Gastroesophageal sphincter (tissue), 4 donors: ENCODE measurements at regions not wholly inside any gene's neighbourhood (a gene's known extent, or its start where the extent isn't known, plus 50 kb on each side); places are given as distances from the start of the nearest gene placed in this dataset.

Source experiments
- ATAC-seq: fragments of 150-250 bp; one replicate; pipeline ENCODE4 v1.9.1; 2016; ENCODE audit warnings: mild to moderate bottlenecking, moderate library complexity
- H3K27ac ChIP-seq, 4 donors: fragments of 200-600 bp; sonication (generic) in 3 of 4; 1 replicate in 3 of 4; 2 replicates in 1 of 4; pipeline ENCODE4 v1.5.1; 2016 to 2019
- H3K27me3 ChIP-seq: fragments of 200-600 bp; sonication (generic); one replicate; pipeline ENCODE4 v1.5.1; 2019
- H3K36me3 ChIP-seq, 2 donors: fragments of 200-600 bp; sonication (generic); one replicate each; pipeline ENCODE4 v1.5.1; 2019; ENCODE audit warnings: control low read depth in 1 of 2
- H3K4me1 ChIP-seq, 3 donors: fragments of 200-600 bp; sonication (generic); 1 replicate in 2 of 3; 2 replicates in 1 of 3; pipeline ENCODE4 v1.5.1; 2016 to 2019; ENCODE audit warnings: control low read depth in 2 of 3
- H3K4me3 ChIP-seq, 2 donors: fragments of 200-600 bp; sonication (generic); one replicate each; pipeline ENCODE4 v1.5.1; 2019; ENCODE audit warnings: mild to moderate bottlenecking in 1 of 2, moderate library complexity in 1 of 2
- H3K9me3 ChIP-seq, 3 donors: fragments of 200-600 bp; sonication (generic); one replicate each; pipeline ENCODE4 v1.5.1; 2017 to 2019; ENCODE audit warnings: control low read depth in 2 of 3
- CTCF ChIP-seq, 4 experiments: fragments of 200-600 bp in 2 of 4; fragments of 450-650 bp in 2 of 4; sonication (generic) in 1 of 4; IDR thresholded peaks; one replicate each; pipeline ENCODE4 v1.5.1; 2017 to 2019; ENCODE audit warnings: antibody characterized with exemption in 4 of 4, mild to moderate bottlenecking in 2 of 4, moderate library complexity in 2 of 4
- EP300 ChIP-seq: sonication (generic); formaldehyde crosslinking; IDR thresholded peaks from one replicate; pipeline ENCODE4 v1.6.1; 2017; ENCODE audit warnings: antibody characterized with exemption, mild to moderate bottlenecking
- POLR2A ChIP-seq, 2 donors: fragments of 450-650 bp; IDR thresholded peaks; one replicate each; pipeline ENCODE4 v1.6.1; 2017; ENCODE audit warnings: antibody characterized with exemption in 2 of 2, mild to moderate bottlenecking in 2 of 2, moderate library complexity in 1 of 2
- POLR2AphosphoS5 ChIP-seq: sonication (generic); formaldehyde crosslinking; IDR thresholded peaks from one replicate; pipeline ENCODE4 v1.6.1; 2017; ENCODE audit warnings: antibody characterized with exemption
- WGBS, 2 donors: methylation state at CpG; one replicate each; pipeline ENCODE4 v1.1.5; 2018; ENCODE audit warnings: low coverage in 1 of 2; 5-methylcytosine and 5-hydroxymethylcytosine counted together

GRCh38 chr2:76083248-76083647 lies 372.5 kb upstream of the GCFC2 start:
- Histone ChIP-seq H3K27me3 (no peaks in the 10 kb centered on the region), H3K4me1 (no peaks in the 10 kb centered on the region), H3K27ac (no peak overlapping the region), H3K36me3 (no peaks in the 10 kb centered on the region), H3K9me3 (no peaks in the 10 kb centered on the region), H3K4me3 (no peak overlapping the region)
- WGBS, 2 donors = 16 to 44% methylated on average over 2 of the region's 2 CpGs
- TF ChIP-seq EP300 = no peak
- no peak for ATAC-seq

- H3K27me3 ChIP-seq = no peaks in the 10 kb centered on the region
- H3K36me3 ChIP-seq = no peaks in the 10 kb centered on the region
- no peak overlapping the region for H3K4me3 ChIP-seq
- no peaks in the 10 kb centered on the region for H3K9me3 ChIP-seq
- TF ChIP-seq CTCF (IDR thresholded peaks at IDR 0.05) = no peak
- TF ChIP-seq POLR2A (IDR thresholded peaks at IDR 0.05) = no peak
- no peak for TF ChIP-seq EP300
- TF ChIP-seq POLR2AphosphoS5 = no peak
- WGBS, 2 donors = 32 to 63% methylated on average over 3 of the region's 3 CpGs
- no peak for ATAC-seq
- no peak overlapping the region for H3K27ac ChIP-seq
- no peaks in the 10 kb centered on the region for H3K4me1 ChIP-seq
Observed at GRCh38 chr2:76082509-76082908, 371.8 kb upstream of the GCFC2 start.

- Histone ChIP-seq H3K9me3 (no peaks in the 10 kb centered on the region), H3K36me3 (no peaks in the 10 kb centered on the region), H3K27ac (no peak overlapping the region), H3K4me3 (no peak overlapping the region), H3K27me3 (no peaks in the 10 kb centered on the region), H3K4me1 (no peaks in the 10 kb centered on the region)
- 29 to 40% methylated on average over 2 of the region's 2 CpGs for WGBS, 2 donors
- ATAC-seq = no peak
- no peak for TF ChIP-seq EP300
- TF ChIP-seq POLR2A (IDR thresholded peaks at IDR 0.05) = no peak
- TF ChIP-seq POLR2AphosphoS5 = no peak
- no peak for TF ChIP-seq CTCF (IDR thresholded peaks at IDR 0.05)
Observed at GRCh38 chr2:76080154-76080553, 369.4 kb upstream of the GCFC2 start.

GRCh38 chr2:76075126-76075525 lies 364.4 kb upstream of the GCFC2 start:
- H3K27me3 ChIP-seq = no peaks in the 10 kb centered on the region
- TF ChIP-seq POLR2AphosphoS5 = no peak
- no peak for TF ChIP-seq CTCF (IDR thresholded peaks at IDR 0.05)
- no peak for TF ChIP-seq EP300
- no peak for TF ChIP-seq POLR2A (IDR thresholded peaks at IDR 0.05)
- peaks cover 0 to 8% (median 0%) of the 10 kb centered on the region in 3 donors for H3K9me3 ChIP-seq
- no peaks in the 10 kb centered on the region for H3K36me3 ChIP-seq
- H3K27ac ChIP-seq = no peak overlapping the region
- H3K4me1 ChIP-seq = no peaks in the 10 kb centered on the region
- ATAC-seq = no peak
- no peak overlapping the region for H3K4me3 ChIP-seq
- 70 to 78% methylated on average over 1 of the region's 1 CpG for WGBS, 2 donors

- Histone ChIP-seq H3K27me3 (no peaks in the 10 kb centered on the region), H3K36me3 (no peaks in the 10 kb centered on the region), H3K9me3 (peaks cover 0 to 8% (median 0%) of the 10 kb centered on the region in 3 donors), H3K4me3 (no peak overlapping the region), H3K4me1 (no peaks in the 10 kb centered on the region), H3K27ac (no peak overlapping the region)
- no peak for ATAC-seq
- WGBS, 2 donors = 78 to 87% methylated on average over 3 of the region's 3 CpGs
- TF ChIP-seq POLR2AphosphoS5 = no peak
- no peak for TF ChIP-seq POLR2A (IDR thresholded peaks at IDR 0.05)
- TF ChIP-seq EP300 = no peak
- TF ChIP-seq CTCF (IDR thresholded peaks at IDR 0.05) = no peak
Observed at GRCh38 chr2:76073992-76074604, 363.4 kb upstream of the GCFC2 start.
